Trophoblast cell (in vitro differentiated cells and primary cell): ENCODE measurements at regions not wholly inside any gene's neighbourhood (a gene's known extent, or its start where the extent isn't known, plus 50 kb on each side); places are given as distances from the start of the nearest gene placed in this dataset.
A peak's percentile ranks its signal among the peaks of the same experiment; 100 is the strongest.

ENCODE experiments used
- DNase-seq, 2 donors: peaks; one replicate each; pipeline ENCODE4 v3.0.0-alpha.2; 2016
- H2AFZ ChIP-seq: 2 replicates; pipeline ENCODE4 v1.6.1; 2013; ENCODE audit warnings: low read length, moderate library complexity, mild to moderate bottlenecking; ENCODE audit not compliant: insufficient read depth, poor library complexity
- H2AK5ac ChIP-seq: 2 replicates; pipeline ENCODE4 v1.6.1; 2013; ENCODE audit warnings: mild to moderate bottlenecking, low read length
- H2BK120ac ChIP-seq: 2 replicates; pipeline ENCODE4 v1.6.1; 2013; ENCODE audit warnings: low read length, mild to moderate bottlenecking, moderate library complexity; ENCODE audit not compliant: insufficient read depth, poor library complexity
- H2BK12ac ChIP-seq: 2 replicates; pipeline ENCODE4 v1.6.1; 2013; ENCODE audit warnings: mild to moderate bottlenecking, low read length, moderate library complexity
- H2BK5ac ChIP-seq: 2 replicates; pipeline ENCODE4 v1.6.1; 2013; ENCODE audit warnings: low read length, low read depth, moderate library complexity, mild to moderate bottlenecking; ENCODE audit not compliant: poor library complexity
- H3K14ac ChIP-seq: 2 replicates; pipeline ENCODE4 v1.6.1; 2013; ENCODE audit warnings: mild to moderate bottlenecking, low read length
- H3K18ac ChIP-seq: 2 replicates; pipeline ENCODE4 v1.6.1; 2013; ENCODE audit warnings: mild to moderate bottlenecking, low read length
- H3K23ac ChIP-seq: 2 replicates; pipeline ENCODE4 v1.6.1; 2013; ENCODE audit warnings: low read length
- H3K27ac ChIP-seq: 2 replicates; pipeline ENCODE4 v1.5.1; 2013; ENCODE audit warnings: low read depth, mild to moderate bottlenecking, inconsistent platforms, low read length, moderate library complexity
- H3K27me3 ChIP-seq: 2 replicates; pipeline ENCODE4 v1.6.1; 2013; ENCODE audit warnings: inconsistent platforms, mild to moderate bottlenecking, low read length, moderate library complexity; ENCODE audit not compliant: insufficient read depth
- H3K36me3 ChIP-seq, 2 experiments: 1 replicate in 1 of 2; 2 replicates in 1 of 2; pipeline ENCODE4 v1.6.1; 2013; ENCODE audit warnings: low read length in 2 of 2, mild to moderate bottlenecking in 2 of 2, moderate library complexity in 1 of 2; ENCODE audit not compliant: insufficient read depth in 2 of 2, control insufficient read depth in 1 of 2
- H3K4ac ChIP-seq: 2 replicates; pipeline ENCODE4 v1.6.1; 2013; ENCODE audit warnings: low read depth, mild to moderate bottlenecking, low read length, moderate library complexity
- H3K4me1 ChIP-seq, 2 experiments: 1 replicate in 1 of 2; 2 replicates in 1 of 2; pipeline ENCODE4 v1.6.1; 2013; ENCODE audit warnings: low read length in 2 of 2, mild to moderate bottlenecking in 2 of 2, moderate library complexity in 1 of 2; ENCODE audit not compliant: insufficient read depth in 2 of 2, control insufficient read depth in 1 of 2
- H3K4me2 ChIP-seq: 2 replicates; pipeline ENCODE4 v1.6.1; 2013; ENCODE audit warnings: inconsistent platforms, mild to moderate bottlenecking, low read length, moderate library complexity
- H3K4me3 ChIP-seq: 2 replicates; pipeline ENCODE4 v1.5.1; 2013; ENCODE audit warnings: mild to moderate bottlenecking, low read depth, low read length, inconsistent platforms
- H3K79me1 ChIP-seq: one replicate; pipeline ENCODE4 v1.6.1; 2013; ENCODE audit warnings: low read length
- H3K79me2 ChIP-seq: 2 replicates; pipeline ENCODE4 v1.6.1; 2013; ENCODE audit warnings: low read length, mild to moderate bottlenecking; ENCODE audit not compliant: control insufficient read depth, insufficient read depth, poor library complexity
- H3K9ac ChIP-seq: 2 replicates; pipeline ENCODE4 v1.6.1; 2013; ENCODE audit warnings: mild to moderate bottlenecking, low read length
- H3K9me3 ChIP-seq: 2 replicates; pipeline ENCODE4 v1.6.1; 2013; ENCODE audit warnings: low read depth, mild to moderate bottlenecking, control low read depth, inconsistent platforms, low read length; ENCODE audit not compliant: insufficient read depth
- H4K12ac ChIP-seq: 2 replicates; pipeline ENCODE4 v1.6.1; 2013; ENCODE audit warnings: low read depth, mild to moderate bottlenecking, low read length, moderate library complexity
- H4K8ac ChIP-seq: 2 replicates; pipeline ENCODE4 v1.6.1; 2013; ENCODE audit warnings: low read depth, mild to moderate bottlenecking, low read length, moderate library complexity
- H4K91ac ChIP-seq: one replicate; pipeline ENCODE4 v1.6.1; 2013; ENCODE audit warnings: low read depth, mild to moderate bottlenecking, low read length, moderate library complexity
- WGBS: extraction: QIAGEN DNeasy Blood & Tissue Kit; methylation state at CpG from one replicate; pipeline ENCODE4 v1.1.7; 2013; ENCODE audit warnings: missing lambda C conversion rate; ENCODE audit not compliant: insufficient read length, insufficient coverage; ENCODE audit errors: extremely low coverage; 5-methylcytosine and 5-hydroxymethylcytosine counted together

GRCh38 chr9:102461156-102461819, 533.8 kb upstream of the CYLC2 start:
- Histone ChIP-seq H2AFZ (no peak overlapping the region), H2BK12ac (no peak overlapping the region), H2AK5ac (no peak overlapping the region), H3K18ac (no peak overlapping the region), H3K79me1 (no peaks in the 10 kb centered on the region), H4K12ac (no peak overlapping the region), H4K8ac (no peak overlapping the region), H4K91ac (no peak overlapping the region), H3K23ac (no peak overlapping the region), H3K14ac (no peak overlapping the region), H3K4me1 (no peaks in the 10 kb centered on the region), H3K9ac (no peak overlapping the region), H3K27me3 (no peaks in the 10 kb centered on the region), H3K4me2 (no peak overlapping the region), H3K9me3 (no peaks in the 10 kb centered on the region), H2BK120ac (no peak overlapping the region), H3K79me2 (no peaks in the 10 kb centered on the region), H3K4me3 (no peak overlapping the region), H3K4ac (no peak overlapping the region), H2BK5ac (no peak overlapping the region), H3K36me3 (no peaks in the 10 kb centered on the region), H3K27ac (no peak overlapping the region)
- no CpG with 5 or more reads among the region's 2 CpGs for WGBS
- no peak for DNase-seq

DNA sequence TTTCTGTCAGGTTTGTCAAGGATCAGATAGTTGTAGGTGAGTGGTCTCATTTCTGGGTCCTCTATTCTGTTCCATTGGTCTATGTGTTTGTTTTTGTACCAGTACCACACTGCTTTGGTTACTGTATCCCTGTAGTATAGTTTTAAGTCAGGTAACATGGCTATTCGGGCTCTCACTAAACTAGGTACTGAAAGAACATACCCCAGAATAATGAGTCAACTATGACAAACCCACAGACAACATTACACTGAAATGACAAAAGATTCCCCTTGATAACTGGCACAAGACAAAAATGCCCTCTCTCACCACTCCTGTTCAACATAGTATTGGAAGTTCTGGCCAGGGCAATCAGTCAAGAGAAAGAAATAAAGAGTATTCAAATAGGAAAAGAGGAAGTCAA, 535.3 kb upstream of the CYLC2 start:
- H3K9me3 ChIP-seq: no peaks in the 10 kb centered on the region
- no peak overlapping the region for H4K91ac ChIP-seq
- no peaks in the 10 kb centered on the region for H3K79me1 ChIP-seq
- H2BK5ac ChIP-seq: no peak overlapping the region
- no peak overlapping the region for H4K8ac ChIP-seq
- H2BK120ac ChIP-seq: no peak overlapping the region
- no peak overlapping the region for H4K12ac ChIP-seq
- no peaks in the 10 kb centered on the region for H3K27me3 ChIP-seq
- no peak overlapping the region for H3K4me2 ChIP-seq
- H3K4ac ChIP-seq: no peak overlapping the region
- H3K14ac ChIP-seq: no peak overlapping the region
- no CpG with 5 or more reads among the region's 1 CpG for WGBS
- no peak overlapping the region for H3K4me3 ChIP-seq
- no peaks in the 10 kb centered on the region for H3K79me2 ChIP-seq
- DNase-seq: no peak
- no peak overlapping the region for H2BK12ac ChIP-seq
- no peaks in the 10 kb centered on the region for H3K4me1 ChIP-seq
- no peak overlapping the region for H3K9ac ChIP-seq
- H2AK5ac ChIP-seq: no peak overlapping the region
- no peak overlapping the region for H2AFZ ChIP-seq
- no peak overlapping the region for H3K27ac ChIP-seq
- no peak overlapping the region for H3K18ac ChIP-seq
- H3K36me3 ChIP-seq: no peaks in the 10 kb centered on the region
- H3K23ac ChIP-seq: no peak overlapping the region

GRCh38 chr9:102456562-102456961, 538.6 kb upstream of the CYLC2 start:
- Histone ChIP-seq H4K91ac (no peak overlapping the region), H4K8ac (no peak overlapping the region), H3K9ac (no peak overlapping the region), H2AFZ (no peak overlapping the region), H3K79me1 (no peaks in the 10 kb centered on the region), H3K4me3 (no peak overlapping the region), H4K12ac (no peak overlapping the region), H2BK120ac (no peak overlapping the region), H3K4me2 (no peak overlapping the region), H3K4ac (no peak overlapping the region), H3K27me3 (no peaks in the 10 kb centered on the region), H2AK5ac (no peak overlapping the region), H3K9me3 (no peaks in the 10 kb centered on the region), H3K18ac (no peak overlapping the region), H2BK5ac (no peak overlapping the region), H3K36me3 (no peaks in the 10 kb centered on the region), H3K79me2 (no peaks in the 10 kb centered on the region), H3K23ac (no peak overlapping the region), H3K14ac (no peak overlapping the region), H2BK12ac (no peak overlapping the region), H3K27ac (no peak overlapping the region), H3K4me1 (no peaks in the 10 kb centered on the region)
- DNase-seq: peak in 1 of 2 donors; percentile 18
- no CpG with 5 or more reads among the region's 1 CpG for WGBS

DNA sequence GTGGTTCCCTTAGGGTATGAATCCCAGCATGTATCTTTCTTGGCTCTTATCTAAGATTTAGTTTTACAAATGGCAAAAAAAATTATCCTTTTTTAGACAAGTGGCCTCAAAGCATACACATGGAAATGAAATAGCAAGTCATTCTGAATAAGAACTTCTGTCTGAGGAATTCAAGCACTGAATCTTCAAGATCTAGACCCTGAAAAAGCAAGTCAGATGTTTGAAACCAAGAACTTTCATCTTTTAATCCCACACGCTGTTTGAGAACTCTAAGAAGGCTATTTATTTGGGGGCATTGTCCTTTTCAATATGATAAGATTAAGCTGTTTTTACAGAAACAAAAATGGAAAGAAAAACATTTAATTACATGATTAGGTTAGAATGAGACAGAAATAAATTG, 549.2 kb upstream of the CYLC2 start:
- Histone ChIP-seq H3K27me3 (no peaks in the 10 kb centered on the region), H4K91ac (no peak overlapping the region), H3K23ac (no peak overlapping the region), H3K9ac (no peak overlapping the region), H3K4me2 (no peak overlapping the region), H4K8ac (no peak overlapping the region), H2AK5ac (no peak overlapping the region), H3K27ac (no peak overlapping the region), H3K36me3 (no peaks in the 10 kb centered on the region), H2BK120ac (no peak overlapping the region), H3K18ac (no peak overlapping the region), H2BK5ac (no peak overlapping the region), H3K9me3 (no peaks in the 10 kb centered on the region), H3K4ac (no peak overlapping the region), H4K12ac (no peak overlapping the region), H3K4me3 (no peak overlapping the region), H2BK12ac (no peak overlapping the region), H3K79me2 (no peaks in the 10 kb centered on the region), H3K14ac (no peak overlapping the region), H3K79me1 (no peaks in the 10 kb centered on the region), H3K4me1 (no peaks in the 10 kb centered on the region), H2AFZ (no peak overlapping the region)
- no peak for DNase-seq
- WGBS: no CpG with 5 or more reads among the region's 1 CpG
